Natural killer cell treated with Interleukin-12 subunit alpha and Interleukin-12 subunit beta and Interleukin-15 and Interleukin-18, amount 100 ng/mL, for 72 hours (primary cell): ENCODE measurements at regions not wholly inside any gene's neighbourhood (a gene's known extent, or its start where the extent isn't known, plus 50 kb on each side); places are given as distances from the start of the nearest gene placed in this dataset.
"Not testable (repeated sequence)": the region's sequence is repeated elsewhere in the genome, so short reads cannot be mapped to it uniquely, and the experiment has no call there.

Source experiments
- ATAC-seq, 2 donors: fragments of 150-1000 bp; cut with Tn5 transposase in 1 of 2; sonication (Bioruptor Pico), chemical (Tn5 transposase) in 1 of 2; 2 replicates each; pipeline ENCODE4 v1.10.0; 2021
- DNase-seq: peaks from one replicate; pipeline ENCODE4 v3.0.0; 2022; ENCODE audit warnings: low spot score
- H3K27ac Mint-ChIP-seq, 2 donors: 1 replicate in 1 of 2; 2 replicates in 1 of 2; pipeline ENCODE4 v1.8.0; 2022; ENCODE audit warnings: mixed read lengths in 2 of 2, mild to moderate bottlenecking in 1 of 2, moderate library complexity in 1 of 2
- H3K27me3 Mint-ChIP-seq, 2 donors: 1 replicate in 1 of 2; 2 replicates in 1 of 2; pipeline ENCODE4 v1.8.0; 2022; ENCODE audit warnings: mixed read lengths in 2 of 2
- H3K36me3 Mint-ChIP-seq: one replicate; pipeline ENCODE4 v1.8.0; 2022; ENCODE audit warnings: mixed read lengths
- H3K4me1 Mint-ChIP-seq, 2 donors: 1 replicate in 1 of 2; 2 replicates in 1 of 2; pipeline ENCODE4 v1.8.0; 2022; ENCODE audit warnings: low read depth in 2 of 2, mixed read lengths in 2 of 2, mild to moderate bottlenecking in 1 of 2
- H3K4me3 Mint-ChIP-seq: one replicate; pipeline ENCODE4 v1.8.0; 2022; ENCODE audit warnings: mixed read lengths
- H3K9me3 Mint-ChIP-seq: 2 replicates; pipeline ENCODE4 v1.8.0; 2022; ENCODE audit warnings: mixed read lengths

DNA sequence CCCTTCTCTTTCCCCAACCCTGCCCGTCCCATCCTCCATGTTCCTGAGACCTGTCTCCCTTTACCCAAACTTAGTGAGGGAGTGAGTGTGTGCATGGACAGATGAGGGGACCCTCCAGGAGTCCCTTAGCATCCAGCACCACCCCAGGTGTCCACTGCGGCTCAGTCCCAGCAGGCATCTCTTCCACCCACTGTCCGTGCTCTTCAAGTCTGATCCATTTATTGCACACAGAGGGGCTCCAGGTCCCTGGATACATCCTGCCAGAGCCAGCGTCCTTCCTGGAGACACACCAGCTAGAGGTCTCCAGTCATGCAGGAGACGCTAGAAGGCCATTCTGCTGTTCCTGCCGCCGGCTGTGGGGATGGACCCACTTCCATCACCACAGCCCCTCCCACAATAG is 239.2 kb downstream of the ADGRD1 start:
- no peak for DNase-seq
- Mint-ChIP-seq H3K4me3 (no peak overlapping the region), H3K4me1 (no peaks in the 10 kb centered on the region), H3K9me3 (no peaks in the 10 kb centered on the region), H3K27ac (no peak overlapping the region), H3K27me3 (peaks cover 0 to 2% of the 10 kb centered on the region in 2 donors), H3K36me3 (no peaks in the 10 kb centered on the region)
- ATAC-seq = no peak

DNA sequence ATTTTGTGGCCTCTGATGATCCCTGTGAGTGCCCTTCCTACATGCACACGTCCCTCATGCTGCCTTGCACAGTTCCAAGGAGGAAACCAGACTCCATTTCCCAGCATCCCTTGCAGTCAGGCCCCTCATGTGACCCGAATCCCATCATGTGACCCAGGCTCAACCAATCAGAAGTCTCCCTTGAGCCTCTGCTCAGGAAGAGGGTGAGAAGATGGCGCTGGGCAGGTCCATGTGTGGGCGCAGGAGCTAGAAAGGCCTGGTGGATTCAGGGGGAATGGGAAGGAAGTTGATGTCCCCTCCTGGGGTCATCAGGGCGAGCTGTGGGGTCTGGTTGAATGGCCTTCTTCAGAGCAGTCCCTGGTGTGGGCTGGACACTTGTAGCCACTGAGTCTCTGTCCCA is 240.5 kb downstream of the ADGRD1 start:
- no peak overlapping the region for H3K27ac Mint-ChIP-seq
- H3K36me3 Mint-ChIP-seq = no peaks in the 10 kb centered on the region
- ATAC-seq = no peak
- no peaks in the 10 kb centered on the region for H3K4me1 Mint-ChIP-seq
- no peak for DNase-seq
- H3K9me3 Mint-ChIP-seq = no peaks in the 10 kb centered on the region
- no peak overlapping the region for H3K4me3 Mint-ChIP-seq
- no peaks in the 10 kb centered on the region for H3K27me3 Mint-ChIP-seq

DNA sequence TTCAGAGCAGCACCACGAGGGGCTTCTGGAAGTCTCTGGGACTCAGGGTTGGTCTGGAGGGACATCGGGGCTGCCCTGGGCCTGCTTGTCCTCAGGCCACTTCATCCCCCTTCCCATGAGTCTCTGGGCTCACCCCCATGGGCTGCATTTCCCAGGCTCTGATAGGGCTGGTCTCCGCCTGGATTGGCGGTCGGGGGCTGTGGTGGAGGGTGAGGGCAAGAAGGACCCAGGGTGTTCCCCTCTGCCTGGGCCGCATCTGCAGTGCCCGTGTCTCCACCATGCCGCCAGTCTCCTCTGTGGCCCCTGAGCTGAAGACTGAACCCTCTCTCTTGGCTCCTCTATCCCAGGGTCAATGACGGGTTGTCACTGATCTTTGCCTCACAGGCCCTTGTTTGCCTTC is 242.1 kb downstream of the ADGRD1 start:
- no peaks in the 10 kb centered on the region for H3K4me1 Mint-ChIP-seq
- peak in 1 of 2 donors; percentile 40 for ATAC-seq

DNA sequence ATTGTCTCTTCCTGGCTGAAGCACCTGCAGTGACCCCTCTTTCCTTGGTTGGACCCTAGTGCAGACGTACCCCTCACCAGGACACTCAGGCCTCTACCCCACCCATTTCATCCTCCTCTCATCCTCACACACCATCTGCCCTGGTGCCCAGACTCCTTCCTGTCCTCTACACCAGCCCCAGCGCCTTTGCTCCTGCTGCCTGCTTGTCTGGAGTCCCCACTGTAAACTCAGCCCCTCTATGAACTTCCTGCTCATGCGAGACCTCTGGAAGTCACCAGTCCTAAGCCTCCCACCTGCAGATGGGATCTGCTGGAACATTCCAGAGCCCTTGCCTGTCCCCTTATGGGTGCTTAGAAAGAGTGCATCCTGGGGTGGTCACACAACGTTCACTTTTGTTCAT is 242.5 kb downstream of the ADGRD1 start:
- no peaks in the 10 kb centered on the region for H3K27me3 Mint-ChIP-seq
- H3K27ac Mint-ChIP-seq = no peak overlapping the region
- no peaks in the 10 kb centered on the region for H3K4me1 Mint-ChIP-seq
- DNase-seq = no peak
- no peak for ATAC-seq
- H3K9me3 Mint-ChIP-seq = no peaks in the 10 kb centered on the region
- H3K36me3 Mint-ChIP-seq = no peaks in the 10 kb centered on the region
- H3K4me3 Mint-ChIP-seq = no peak overlapping the region

More for the DNA sequence above, 242.1 kb downstream of the ADGRD1 start:
- DNase-seq = no peak
- Mint-ChIP-seq H3K9me3 (no peaks in the 10 kb centered on the region), H3K36me3 (no peaks in the 10 kb centered on the region), H3K4me3 (no peak overlapping the region), H3K27me3 (no peaks in the 10 kb centered on the region), H3K27ac (no peak overlapping the region)

DNA sequence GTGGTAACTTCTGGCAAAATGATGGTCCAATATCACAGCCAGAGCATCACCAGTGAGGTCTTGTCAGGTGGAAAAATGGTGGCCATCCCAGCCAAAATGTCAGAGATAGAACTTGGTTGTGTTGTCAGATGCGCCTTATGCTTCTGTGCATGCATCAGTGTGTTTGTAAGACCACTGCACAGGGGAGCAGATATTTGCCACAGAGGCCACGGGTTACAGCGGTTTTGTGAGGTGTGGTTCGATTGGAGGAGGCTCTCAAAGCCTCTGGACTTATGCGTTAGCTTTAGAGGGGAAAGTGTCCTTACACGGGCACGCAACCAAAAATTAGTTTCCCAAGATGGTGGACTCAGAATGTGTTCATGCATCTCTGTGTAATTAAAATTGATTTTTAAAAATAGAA is 243.8 kb downstream of the ADGRD1 start:
- DNase-seq (no peak), ATAC-seq (no peak)
- H3K4me1 Mint-ChIP-seq = no peaks in the 10 kb centered on the region
- H3K4me3 Mint-ChIP-seq = no peak overlapping the region
- no peaks in the 10 kb centered on the region for H3K9me3 Mint-ChIP-seq
- H3K27ac Mint-ChIP-seq = no peak overlapping the region
- no peaks in the 10 kb centered on the region for H3K36me3 Mint-ChIP-seq
- no peaks in the 10 kb centered on the region for H3K27me3 Mint-ChIP-seq

DNA sequence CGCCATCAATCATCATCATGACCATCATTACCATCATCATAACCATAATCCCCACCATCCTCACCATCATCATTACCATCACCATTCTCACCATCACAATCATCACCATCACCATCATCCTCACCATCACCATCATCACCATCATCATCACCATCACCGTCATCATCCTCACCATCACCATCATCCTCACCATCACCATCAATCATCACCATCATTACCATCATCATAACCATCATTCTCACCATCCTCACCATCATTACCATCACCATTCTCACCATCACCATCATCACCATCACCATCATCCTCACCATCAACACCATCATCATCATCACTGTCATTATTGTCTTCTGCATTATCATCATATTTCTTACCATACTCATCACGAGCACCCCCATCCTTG is 245.5 kb downstream of the ADGRD1 start:
- H3K36me3 Mint-ChIP-seq = no peaks in the 10 kb centered on the region
- no peaks in the 10 kb centered on the region for H3K27me3 Mint-ChIP-seq
- no peaks in the 10 kb centered on the region for H3K4me1 Mint-ChIP-seq
- no peaks in the 10 kb centered on the region for H3K9me3 Mint-ChIP-seq
- ATAC-seq (no peak), DNase-seq (no peak)
- H3K27ac Mint-ChIP-seq = no peak overlapping the region
- no peak overlapping the region for H3K4me3 Mint-ChIP-seq

DNA sequence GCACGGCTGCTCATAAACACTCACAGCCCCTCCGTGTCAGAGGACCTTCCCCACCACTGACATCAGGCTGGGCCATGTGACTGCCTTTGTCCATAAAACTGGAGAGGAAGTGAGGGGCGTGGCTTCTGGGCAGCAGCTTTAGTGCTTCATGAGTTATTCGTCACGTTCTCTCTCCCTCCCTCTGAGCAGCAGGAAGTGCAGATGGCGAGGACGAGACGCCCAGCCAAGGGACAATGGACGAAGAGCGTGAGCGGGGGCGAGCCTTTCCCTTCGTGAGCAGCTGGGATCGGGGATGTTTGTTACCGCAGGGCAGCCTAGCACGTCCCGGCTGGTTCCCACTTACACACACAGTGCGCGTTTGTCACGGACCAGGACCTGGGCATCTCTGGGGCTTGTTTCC is 248.2 kb downstream of the ADGRD1 start:
- H3K4me3 Mint-ChIP-seq, H3K4me1 Mint-ChIP-seq, H3K9me3 Mint-ChIP-seq, H3K27ac Mint-ChIP-seq, H3K36me3 Mint-ChIP-seq, DNase-seq, H3K27me3 Mint-ChIP-seq: not testable (repeated sequence)
- peak in 1 of 2 donors; percentile 50 for ATAC-seq

DNA sequence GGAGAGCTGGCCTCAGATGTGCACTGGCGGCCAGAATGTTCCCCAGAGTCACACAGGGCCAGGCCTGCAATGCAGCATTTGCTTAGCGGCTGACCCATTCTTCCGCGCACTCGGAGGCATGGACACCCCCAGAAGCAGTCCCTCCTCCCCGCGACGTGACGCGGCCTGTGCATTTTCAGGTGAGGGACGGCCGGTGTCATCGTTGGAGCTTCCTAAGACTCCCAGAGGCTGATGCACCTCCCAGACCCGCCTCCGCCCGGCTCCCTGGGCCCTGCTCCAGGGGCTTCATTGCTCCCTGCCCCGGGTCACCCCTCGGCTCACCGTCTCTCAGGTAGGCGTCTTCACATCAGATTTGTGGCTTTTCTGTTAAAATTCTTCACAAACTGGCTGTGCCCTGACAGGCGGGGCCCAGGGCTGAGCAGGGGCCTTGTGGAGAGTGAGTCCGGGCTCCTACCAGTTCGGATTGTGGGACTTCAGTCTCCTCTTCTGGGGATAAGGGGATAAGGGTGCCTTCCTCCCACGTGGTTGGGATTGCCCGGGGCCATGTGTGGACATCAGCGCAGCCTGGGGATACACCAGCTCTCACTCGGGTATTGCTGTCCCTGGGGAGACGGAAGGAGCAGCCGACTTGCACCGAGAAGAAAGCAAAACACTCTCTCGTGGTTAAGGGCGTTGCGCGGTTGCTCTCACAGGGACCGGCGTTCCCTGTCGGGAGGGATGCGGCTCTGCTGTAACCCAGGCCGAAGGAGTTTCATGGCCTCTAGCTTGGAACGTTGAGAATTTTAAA is 249.1 kb downstream of the ADGRD1 start:
- H3K9me3 Mint-ChIP-seq = no peaks in the 10 kb centered on the region
- H3K36me3 Mint-ChIP-seq = no peaks in the 10 kb centered on the region
- no peaks in the 10 kb centered on the region for H3K4me1 Mint-ChIP-seq
- H3K27me3 Mint-ChIP-seq = no peaks in the 10 kb centered on the region
- DNase-seq (no peak), ATAC-seq (no peak)
- no peak overlapping the region for H3K27ac Mint-ChIP-seq
- H3K4me3 Mint-ChIP-seq = no peak overlapping the region

DNA sequence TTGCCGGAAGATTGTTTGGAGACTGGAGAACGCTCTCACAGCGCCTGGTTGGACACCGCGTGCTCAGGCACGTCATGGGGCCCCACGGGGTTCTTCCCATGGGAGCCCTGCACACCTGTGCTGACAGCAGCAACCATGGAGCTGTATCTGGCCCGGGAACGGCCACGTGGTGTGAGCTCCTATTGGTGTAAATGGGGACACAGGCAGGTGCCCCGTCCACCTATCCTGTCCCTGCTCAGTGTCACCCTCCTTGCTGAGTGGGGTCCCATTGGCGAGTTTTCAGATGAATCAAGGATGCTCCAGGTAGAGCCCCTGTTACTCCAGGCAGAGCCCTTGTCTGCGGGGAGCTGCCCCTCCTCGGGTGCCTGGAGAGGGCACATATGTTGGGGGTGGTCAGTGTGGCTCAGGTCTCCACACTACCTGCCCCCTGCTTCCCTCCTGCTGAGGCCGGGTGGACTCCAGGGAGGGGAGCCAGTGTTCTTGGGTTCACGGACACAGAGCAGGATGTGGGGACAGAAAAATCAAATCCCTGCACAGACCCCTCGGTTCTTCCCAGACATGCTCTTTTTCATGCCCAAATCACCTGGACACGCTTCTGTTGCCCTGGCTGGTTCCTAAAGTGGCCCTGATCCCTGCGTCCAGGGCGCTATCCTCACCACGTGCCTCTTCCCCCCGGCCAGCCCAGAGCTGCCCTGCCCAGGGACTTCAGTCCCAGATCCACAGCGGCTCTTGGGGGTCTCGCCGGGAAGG is 250.1 kb downstream of the ADGRD1 start:
- no peak for DNase-seq
- Mint-ChIP-seq H3K27me3 (no peaks in the 10 kb centered on the region), H3K4me1 (no peaks in the 10 kb centered on the region), H3K9me3 (no peaks in the 10 kb centered on the region), H3K27ac (no peak overlapping the region), H3K4me3 (no peak overlapping the region), H3K36me3 (no peaks in the 10 kb centered on the region)
- no peak for ATAC-seq

DNA sequence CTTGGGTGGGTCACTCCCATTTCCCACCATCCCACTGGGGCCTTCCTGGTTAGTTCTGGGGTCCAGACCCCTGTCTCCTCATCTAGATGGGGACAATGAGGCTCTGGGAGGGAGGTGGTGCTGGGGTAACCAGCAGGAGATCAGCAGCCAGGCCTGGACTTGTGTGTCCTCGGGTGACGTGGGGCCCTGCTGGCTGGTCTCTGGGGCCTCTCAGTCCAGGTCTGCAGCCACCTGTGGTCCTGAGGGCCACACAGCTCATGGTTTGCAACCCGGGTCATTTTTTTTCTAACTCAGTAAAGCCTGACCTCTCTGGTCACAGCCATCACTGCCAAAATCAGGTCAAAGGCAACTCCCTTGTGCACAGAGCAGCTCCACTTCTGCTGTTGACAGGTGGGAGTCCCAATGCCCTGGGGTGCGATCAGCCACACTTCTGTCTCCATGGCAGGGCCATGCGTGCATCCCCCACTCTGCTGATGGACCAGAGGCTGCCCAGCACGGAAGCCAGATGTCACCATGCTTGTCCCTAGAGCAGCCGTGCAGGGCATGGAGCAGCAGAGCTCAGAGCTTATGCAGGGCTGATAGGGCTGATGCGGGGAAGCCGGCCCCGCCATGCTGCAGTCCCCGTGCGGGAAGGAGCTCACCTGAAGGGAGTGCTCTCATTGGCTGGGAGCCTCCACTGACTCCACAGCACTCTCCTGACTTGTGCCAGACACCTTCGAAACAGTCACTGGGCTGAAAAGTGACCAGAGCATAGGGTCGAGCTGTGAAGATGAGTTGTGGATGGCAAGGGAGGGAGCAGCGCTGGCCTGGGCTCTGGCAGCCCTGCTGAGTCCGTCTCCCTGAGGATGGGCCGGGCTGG is 250.9 kb downstream of the ADGRD1 start:
- no peak for ATAC-seq
- no peak overlapping the region for H3K4me3 Mint-ChIP-seq
- H3K27me3 Mint-ChIP-seq = no peaks in the 10 kb centered on the region
- no peaks in the 10 kb centered on the region for H3K9me3 Mint-ChIP-seq
- H3K4me1 Mint-ChIP-seq = no peaks in the 10 kb centered on the region
- no peak overlapping the region for H3K27ac Mint-ChIP-seq
- no peaks in the 10 kb centered on the region for H3K36me3 Mint-ChIP-seq
- DNase-seq = no peak

DNA sequence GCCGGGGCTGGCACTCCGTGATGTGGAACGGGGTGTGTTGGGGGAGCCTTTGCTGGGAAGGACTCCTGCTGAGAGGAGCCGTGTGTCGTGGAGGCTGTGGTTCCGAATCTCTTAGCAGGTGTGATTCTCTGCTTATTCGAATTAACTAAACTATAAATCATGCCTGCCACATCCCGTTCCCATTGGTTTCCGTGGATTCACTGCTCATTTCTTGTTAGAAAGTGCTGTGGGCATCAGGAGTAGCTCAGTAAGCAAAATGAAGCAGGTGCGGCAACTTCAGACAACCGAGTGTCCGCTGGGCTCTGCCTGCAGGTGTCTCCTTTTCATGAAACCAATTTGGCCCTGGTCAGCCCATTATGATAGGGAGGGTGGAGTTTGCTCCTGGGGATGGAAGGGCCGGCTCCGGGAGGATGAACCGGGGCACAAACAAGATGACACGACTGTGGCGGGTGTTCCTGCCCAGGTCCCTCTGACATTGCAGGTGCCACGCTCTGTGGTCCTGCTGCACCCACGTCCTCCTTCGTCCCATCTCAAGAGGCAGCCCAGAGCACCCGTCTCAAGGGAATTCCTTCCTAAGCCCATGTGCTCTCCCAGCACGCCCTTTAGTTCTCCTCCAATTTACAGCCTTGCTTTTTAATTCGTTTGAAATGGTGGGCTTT is 251.7 kb downstream of the ADGRD1 start:
- not testable (repeated sequence) for H3K4me3 Mint-ChIP-seq, H3K27me3 Mint-ChIP-seq, H3K9me3 Mint-ChIP-seq, H3K36me3 Mint-ChIP-seq, H3K4me1 Mint-ChIP-seq, ATAC-seq, H3K27ac Mint-ChIP-seq, DNase-seq

DNA sequence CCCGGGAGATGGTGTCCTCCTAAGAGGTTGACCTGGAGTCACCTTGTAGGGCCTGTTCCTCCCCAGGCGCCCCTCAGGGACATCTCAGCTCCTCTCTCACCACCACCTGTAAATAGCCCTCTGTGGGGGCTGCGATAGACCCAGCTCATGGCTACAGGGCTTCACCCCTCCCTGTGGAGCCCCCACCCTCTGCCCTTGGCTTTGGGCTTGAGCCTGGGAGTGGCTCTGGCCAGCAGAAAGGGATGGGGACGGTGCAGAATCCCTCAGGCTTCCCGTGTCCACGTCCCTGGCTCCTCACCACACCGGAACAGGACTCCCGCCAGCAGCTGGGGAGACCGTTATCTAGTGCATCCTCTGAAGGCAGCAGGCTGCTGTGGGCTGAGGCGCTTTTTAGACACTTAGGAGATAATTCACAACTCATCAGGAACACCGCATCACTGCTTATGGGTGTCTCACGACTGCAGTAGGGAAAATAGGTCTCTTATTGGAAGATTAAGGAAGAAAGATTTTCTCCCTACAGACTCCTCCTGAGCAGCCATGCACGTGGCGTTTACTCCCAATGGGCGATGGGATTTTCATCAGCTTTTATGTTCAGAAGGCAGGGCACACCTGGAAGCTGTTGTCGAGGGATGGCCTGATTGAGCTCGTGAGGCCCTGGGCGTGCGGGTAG is 253.1 kb downstream of the ADGRD1 start:
- ATAC-seq, H3K27ac Mint-ChIP-seq, H3K4me1 Mint-ChIP-seq, DNase-seq, H3K27me3 Mint-ChIP-seq, H3K4me3 Mint-ChIP-seq, H3K9me3 Mint-ChIP-seq, H3K36me3 Mint-ChIP-seq: not testable (repeated sequence)

DNA sequence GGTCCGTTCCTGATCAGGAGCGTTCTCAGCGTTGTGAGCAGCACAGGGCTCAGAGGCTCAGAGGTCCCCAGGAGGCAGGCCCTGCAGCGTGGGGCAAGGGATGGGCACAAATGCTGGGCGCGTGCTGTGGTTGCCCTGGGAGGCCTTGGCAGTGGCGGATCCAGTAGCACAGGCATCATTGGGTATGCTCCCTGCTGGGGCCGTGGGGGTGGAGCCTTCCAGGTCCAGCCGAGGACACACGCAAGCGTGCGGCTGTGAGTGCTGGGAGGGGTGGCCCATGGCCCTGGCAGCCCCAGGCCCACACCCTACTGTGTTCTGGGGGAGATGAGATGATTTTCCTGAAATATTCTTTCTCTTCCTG is 253.6 kb downstream of the ADGRD1 start:
- H3K9me3 Mint-ChIP-seq, H3K27ac Mint-ChIP-seq, H3K27me3 Mint-ChIP-seq, H3K4me3 Mint-ChIP-seq, DNase-seq, H3K4me1 Mint-ChIP-seq, H3K36me3 Mint-ChIP-seq: not testable (repeated sequence)
- peak in 1 of 2 donors; percentile 2 for ATAC-seq
